Lung (tissue), 11 donors: ENCODE measurements at regions not wholly inside any gene's neighbourhood (a gene's known extent, or its start where the extent isn't known, plus 50 kb on each side); places are given as distances from the start of the nearest gene placed in this dataset.

ENCODE experiments used
- ATAC-seq: fragments of 200-7000 bp; cut with Tn5 transposase; one replicate; pipeline ENCODE4 v1.9.1; 2020; ENCODE audit warnings: moderate number of reproducible peaks; ENCODE audit not compliant: insufficient read depth, low FRiP score
- DNase-seq, 3 donors: peaks; one replicate each; pipeline ENCODE4 v3.0.0-alpha.2; 2013 to 2017
- H3K27ac ChIP-seq, 2 donors: one replicate each; pipeline ENCODE4 v1.5.1; 2013; ENCODE audit warnings: mild to moderate bottlenecking in 2 of 2, moderate library complexity in 2 of 2, control low read depth in 1 of 2, inconsistent platforms in 1 of 2, low read depth in 1 of 2, low read length in 1 of 2
- H3K27me3 ChIP-seq, 3 donors: one replicate each; pipeline ENCODE4 v1.5.1; 2013; ENCODE audit warnings: low read length in 2 of 3; ENCODE audit not compliant: control insufficient read depth in 3 of 3, insufficient read depth in 3 of 3
- H3K36me3 ChIP-seq, 4 donors: one replicate each; pipeline ENCODE4 v1.5.1; 2013; ENCODE audit warnings: low read length in 4 of 4, mild to moderate bottlenecking in 1 of 4, moderate library complexity in 1 of 4; ENCODE audit not compliant: control insufficient read depth in 4 of 4, insufficient read depth in 4 of 4
- H3K4me1 ChIP-seq, 5 donors: one replicate each; pipeline ENCODE4 v1.5.1; 2013; ENCODE audit warnings: low read length in 5 of 5, mild to moderate bottlenecking in 2 of 5, moderate library complexity in 1 of 5; ENCODE audit not compliant: control insufficient read depth in 5 of 5, insufficient read depth in 5 of 5
- H3K4me3 ChIP-seq: one replicate; pipeline ENCODE4 v1.5.1; 2013; ENCODE audit warnings: mild to moderate bottlenecking, control low read depth, moderate library complexity
- H3K9ac ChIP-seq, 2 donors: one replicate each; pipeline ENCODE4 v1.5.1; 2013; ENCODE audit warnings: low read length in 2 of 2, control low read depth in 1 of 2; ENCODE audit not compliant: insufficient read depth in 1 of 2
- H3K9me3 ChIP-seq, 4 donors: one replicate each; pipeline ENCODE4 v1.5.1; 2013; ENCODE audit warnings: low read length in 3 of 4, mild to moderate bottlenecking in 1 of 4, moderate library complexity in 1 of 4; ENCODE audit not compliant: control insufficient read depth in 4 of 4, insufficient read depth in 3 of 4
- CTCF ChIP-seq: IDR thresholded peaks from 2 replicates; pipeline ENCODE4 v1.5.1; 2012; ENCODE audit warnings: mild to moderate bottlenecking; ENCODE audit errors: control extremely low read depth, extremely low read depth
- WGBS, 2 donors: extraction: QIAGEN DNeasy Blood & Tissue Kit; methylation state at CpG; one replicate each; pipeline ENCODE4 v1.1.7; 2013; 5-methylcytosine and 5-hydroxymethylcytosine counted together
- donor health status: control.
- donor health status: control.
- donor health status: Bipolar disorder and iron deficiency.
- donor health status: healthy.
- donor health status: DM: yes; HTN: yes; CAD: no.

DNA sequence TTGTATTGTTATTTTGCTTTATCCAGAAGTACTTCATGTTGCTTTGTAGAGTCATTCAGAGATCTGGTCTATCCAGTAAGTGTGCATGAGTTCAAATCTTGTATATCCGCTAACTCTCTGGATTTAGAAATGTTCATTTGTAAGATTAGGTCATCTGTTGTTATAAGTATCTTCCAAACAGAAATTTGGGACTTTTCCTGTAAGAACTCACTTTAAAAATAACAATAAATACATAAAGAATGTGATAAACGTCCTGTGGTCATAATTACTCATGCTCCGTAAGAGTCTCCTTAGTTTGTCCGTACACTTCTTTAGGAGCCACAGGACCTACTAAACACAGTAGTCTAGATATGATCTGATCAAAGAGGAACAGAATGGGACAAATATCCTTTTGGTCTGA is 699.9 kb upstream of the SLC8A1 start:
- ATAC-seq (no peak), DNase-seq (no peak)
- TF ChIP-seq CTCF = no peak
- Histone ChIP-seq H3K9me3 (no peaks in the 10 kb centered on the region), H3K27ac (no peak overlapping the region), H3K4me1 (no peaks in the 10 kb centered on the region), H3K4me3 (no peak overlapping the region), H3K36me3 (no peaks in the 10 kb centered on the region), H3K27me3 (no peaks in the 10 kb centered on the region), H3K9ac (no peak overlapping the region)
- 84 to 91% methylated on average over 4 of the region's 4 CpGs for WGBS, 2 donors

DNA sequence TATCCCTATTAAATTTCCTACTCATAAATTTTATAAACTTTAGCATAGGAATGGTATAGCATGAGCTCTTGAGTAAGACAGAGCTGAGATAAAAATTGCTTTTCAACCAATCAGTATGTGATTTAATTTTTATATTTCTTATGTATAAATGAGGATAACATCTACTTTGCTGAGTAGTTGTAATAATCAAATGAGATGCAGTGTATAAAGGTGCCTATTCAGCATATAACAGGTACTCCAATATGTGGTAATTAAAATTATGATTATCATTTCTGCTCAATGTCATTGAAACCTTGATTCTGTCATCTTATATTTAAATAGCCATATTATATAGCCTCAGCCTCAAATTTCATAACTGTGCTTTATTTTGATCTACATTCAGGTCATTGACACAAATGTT is 700.4 kb upstream of the SLC8A1 start:
- no peaks in the 10 kb centered on the region for H3K27me3 ChIP-seq
- no peaks in the 10 kb centered on the region for H3K36me3 ChIP-seq
- TF ChIP-seq CTCF = no peak
- H3K4me1 ChIP-seq = no peaks in the 10 kb centered on the region
- H3K4me3 ChIP-seq = no peak overlapping the region
- DNase-seq (no peak), ATAC-seq (no peak)
- H3K27ac ChIP-seq = no peak overlapping the region
- no peak overlapping the region for H3K9ac ChIP-seq
- no peaks in the 10 kb centered on the region for H3K9me3 ChIP-seq

GRCh38 chr2:41160439-41160838 is 708.5 kb upstream of the SLC8A1 start:
- no peak for ATAC-seq
- WGBS, 2 donors = 38 to 39% methylated on average over 1 of the region's 1 CpG

More at GRCh38 chr2:41160439-41160838, 708.5 kb upstream of the SLC8A1 start:
- Histone ChIP-seq H3K4me3 (no peak overlapping the region), H3K27me3 (no peaks in the 10 kb centered on the region), H3K4me1 (no peaks in the 10 kb centered on the region), H3K9me3 (no peaks in the 10 kb centered on the region), H3K9ac (no peak overlapping the region), H3K36me3 (no peaks in the 10 kb centered on the region), H3K27ac (no peak overlapping the region)
- no peak for DNase-seq
- no peak for TF ChIP-seq CTCF
